Stimulated activated naive CD4-positive, alpha-beta T cell (primary cell): ENCODE measurements at regions not wholly inside any gene's neighbourhood (a gene's known extent, or its start where the extent isn't known, plus 50 kb on each side); places are given as distances from the start of the nearest gene placed in this dataset.

Experiments
- DNase-seq, 6 experiments: peaks; one replicate each; lab custom pipeline; 2025; lab: John Stamatoyannopoulos, UW

- no peak for DNase-seq
Measured at GRCh38 chr13:112001571-112001970, 65.4 kb upstream of the SOX1 start.

GRCh38 chr13:112003396-112003795 lies 63.6 kb upstream of the SOX1 start:
- DNase-seq = no peak

- DNase-seq = no peak
Measured at GRCh38 chr13:112003941-112004340, 63.0 kb upstream of the SOX1 start.

GRCh38 chr13:112005925-112006324 lies 61.0 kb upstream of the SOX1 start:
- DNase-seq = no peak

GRCh38 chr13:112007191-112007590 lies 59.8 kb upstream of the SOX1 start:
- DNase-seq = no peak

GRCh38 chr13:112010714-112011113 lies 56.2 kb upstream of the SOX1 start:
- DNase-seq = no peak

GRCh38 chr13:112012016-112012704 lies 54.8 kb upstream of the SOX1 start:
- DNase-seq = no peak

GRCh38 chr13:112012705-112013085 lies 54.3 kb upstream of the SOX1 start:
- no peak for DNase-seq

GRCh38 chr13:112013665-112014064 lies 53.3 kb upstream of the SOX1 start:
- DNase-seq = no peak

- DNase-seq = no peak
Measured at GRCh38 chr13:112014857-112015256, 52.1 kb upstream of the SOX1 start.
